OCI-LY3 (cell line): ENCODE measurements at regions not wholly inside any gene's neighbourhood (a gene's known extent, or its start where the extent isn't known, plus 50 kb on each side); places are given as distances from the start of the nearest gene placed in this dataset.

Experiments
- H2AFZ ChIP-seq: fragments of 200-600, 300-600 bp; shearing (Covaris generic); 2 replicates; pipeline ENCODE4 v1.6.0; 2014; ENCODE audit warnings: antibody characterized with exemption, low read depth, low read length
- H3K27ac ChIP-seq: fragments of 200-600, 300-600 bp; sonication (generic); 2 replicates; pipeline ENCODE4 v1.5.1; 2014; ENCODE audit warnings: mild to moderate bottlenecking, low read length, moderate library complexity, mixed read lengths
- H3K27me3 ChIP-seq: fragments of 200-600, 300-600 bp; sonication (generic); 2 replicates; pipeline ENCODE4 v1.6.1; 2014; ENCODE audit warnings: low read depth, low read length, mixed read lengths
- H3K36me3 ChIP-seq: fragments of 200-600, 300-600 bp; sonication (generic); replicated peaks from 2 replicates; pipeline ENCODE3; 2014; ENCODE audit warnings: low read depth, low read length, mixed read lengths
- H3K4me1 ChIP-seq: fragments of 300-600, 200-600 bp; sonication (generic); 2 replicates; pipeline ENCODE4 v1.6.1; 2014; ENCODE audit warnings: low read length, mixed read lengths
- H3K4me2 ChIP-seq: fragments of 200-600, 300-600 bp; sonication (generic); 2 replicates; pipeline ENCODE4 v1.6.1; 2014; ENCODE audit warnings: low read length, mixed read lengths
- H3K4me3 ChIP-seq: fragments of 300-600, 200-600 bp; sonication (generic); 2 replicates; pipeline ENCODE4 v1.5.1; 2014; ENCODE audit warnings: antibody characterized with exemption, mild to moderate bottlenecking, low read length, moderate library complexity
- H3K79me2 ChIP-seq: fragments of 300-600, 200-600 bp; shearing (Covaris generic); 2 replicates; pipeline ENCODE4 v1.6.1; 2014; ENCODE audit warnings: mild to moderate bottlenecking, low read length, mixed read lengths
- H3K9ac ChIP-seq: fragments of 300-600, 200-600 bp; shearing (Covaris generic); 2 replicates; pipeline ENCODE4 v1.6.0; 2014; ENCODE audit warnings: mild to moderate bottlenecking, low read length, moderate library complexity
- H3K9me3 ChIP-seq: fragments of 200-600, 300-600 bp; shearing (Covaris generic); 2 replicates; pipeline ENCODE4 v1.6.1; 2014; ENCODE audit warnings: low read length, mixed read lengths; ENCODE audit not compliant: insufficient read depth
- H4K20me1 ChIP-seq: fragments of 200-600, 300-600 bp; sonication (generic); 2 replicates; pipeline ENCODE4 v1.6.1; 2016; ENCODE audit warnings: low read length, mixed read lengths; ENCODE audit not compliant: insufficient read depth
- EZH2phosphoT487 ChIP-seq: fragments of 200-600 bp; shearing (Covaris generic); IDR thresholded peaks from 2 replicates; pipeline ENCODE4 v1.6.1; 2018; ENCODE audit warnings: antibody characterized with exemption, mixed run types, low read depth
- TF ChIP-seq, protein P1 (sequence below): fragments of 200-600, 300-600 bp; sonication (generic); IDR thresholded peaks from 2 replicates; pipeline ENCODE4 v1.5.1; 2014; ENCODE audit warnings: antibody characterized with exemption, low read length, low read depth

DNA sequence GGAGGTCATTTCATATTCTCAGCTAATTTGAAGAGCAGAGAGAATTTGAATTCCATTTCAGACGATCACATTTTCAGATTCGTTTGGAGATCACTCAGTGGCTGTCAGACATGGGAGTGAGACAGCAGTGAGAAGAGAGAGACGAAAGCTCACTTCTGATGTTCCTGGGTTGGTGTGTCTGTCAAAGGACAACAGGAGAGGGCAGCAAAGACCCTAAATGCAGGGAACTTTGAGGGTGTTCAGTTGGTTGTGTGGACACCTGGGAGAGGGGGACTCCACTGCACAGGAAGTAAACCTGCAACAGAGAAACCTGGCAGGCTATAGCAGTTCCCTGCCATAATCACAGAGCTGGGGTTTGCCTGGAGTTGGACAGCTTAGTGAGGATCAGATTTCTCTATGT is 675.1 kb downstream of the SQOR start:
- TF ChIP-seq, protein P1, sequence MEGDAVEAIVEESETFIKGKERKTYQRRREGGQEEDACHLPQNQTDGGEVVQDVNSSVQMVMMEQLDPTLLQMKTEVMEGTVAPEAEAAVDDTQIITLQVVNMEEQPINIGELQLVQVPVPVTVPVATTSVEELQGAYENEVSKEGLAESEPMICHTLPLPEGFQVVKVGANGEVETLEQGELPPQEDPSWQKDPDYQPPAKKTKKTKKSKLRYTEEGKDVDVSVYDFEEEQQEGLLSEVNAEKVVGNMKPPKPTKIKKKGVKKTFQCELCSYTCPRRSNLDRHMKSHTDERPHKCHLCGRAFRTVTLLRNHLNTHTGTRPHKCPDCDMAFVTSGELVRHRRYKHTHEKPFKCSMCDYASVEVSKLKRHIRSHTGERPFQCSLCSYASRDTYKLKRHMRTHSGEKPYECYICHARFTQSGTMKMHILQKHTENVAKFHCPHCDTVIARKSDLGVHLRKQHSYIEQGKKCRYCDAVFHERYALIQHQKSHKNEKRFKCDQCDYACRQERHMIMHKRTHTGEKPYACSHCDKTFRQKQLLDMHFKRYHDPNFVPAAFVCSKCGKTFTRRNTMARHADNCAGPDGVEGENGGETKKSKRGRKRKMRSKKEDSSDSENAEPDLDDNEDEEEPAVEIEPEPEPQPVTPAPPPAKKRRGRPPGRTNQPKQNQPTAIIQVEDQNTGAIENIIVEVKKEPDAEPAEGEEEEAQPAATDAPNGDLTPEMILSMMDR = no peak
- TF ChIP-seq EZH2phosphoT487 = no peak
- no peak overlapping the region for H3K27ac ChIP-seq
- H3K9me3 ChIP-seq = no peaks in the 10 kb centered on the region
- H3K4me3 ChIP-seq = no peak overlapping the region
- H3K79me2 ChIP-seq = no peaks in the 10 kb centered on the region
- H2AFZ ChIP-seq = no peak overlapping the region
- H3K27me3 ChIP-seq = peaks cover 17% of the 10 kb centered on the region
- no peaks in the 10 kb centered on the region for H3K36me3 ChIP-seq
- no peaks in the 10 kb centered on the region for H4K20me1 ChIP-seq
- no peaks in the 10 kb centered on the region for H3K4me1 ChIP-seq
- H3K4me2 ChIP-seq = no peak overlapping the region
- no peak overlapping the region for H3K9ac ChIP-seq

GRCh38 chr15:46312133-46312740 is 677.4 kb downstream of the SQOR start:
- no peaks in the 10 kb centered on the region for H4K20me1 ChIP-seq
- no peaks in the 10 kb centered on the region for H3K4me1 ChIP-seq
- H3K27me3 ChIP-seq = peaks cover 17% of the 10 kb centered on the region
- H3K4me2 ChIP-seq = no peak overlapping the region
- TF ChIP-seq, protein P1 = peak; percentile 82
- TF ChIP-seq EZH2phosphoT487 = no peak
- H3K36me3 ChIP-seq = no peaks in the 10 kb centered on the region
- H3K79me2 ChIP-seq = no peaks in the 10 kb centered on the region
- no peak overlapping the region for H3K27ac ChIP-seq
- no peak overlapping the region for H3K9ac ChIP-seq
- no peak overlapping the region for H3K4me3 ChIP-seq
- no peak overlapping the region for H2AFZ ChIP-seq
- no peaks in the 10 kb centered on the region for H3K9me3 ChIP-seq

- H3K4me3 ChIP-seq = no peak overlapping the region
- H3K27ac ChIP-seq = no peak overlapping the region
- H3K79me2 ChIP-seq = no peaks in the 10 kb centered on the region
- H3K9ac ChIP-seq = no peak overlapping the region
- no peak overlapping the region for H2AFZ ChIP-seq
- no peaks in the 10 kb centered on the region for H3K4me1 ChIP-seq
- H3K36me3 ChIP-seq = no peaks in the 10 kb centered on the region
- no peak overlapping the region for H3K4me2 ChIP-seq
- no peaks in the 10 kb centered on the region for H3K9me3 ChIP-seq
- no peaks in the 10 kb centered on the region for H4K20me1 ChIP-seq
- H3K27me3 ChIP-seq = peaks cover 4% of the 10 kb centered on the region
- no peak for TF ChIP-seq EZH2phosphoT487
- TF ChIP-seq, protein P1 = no peak
Observed at GRCh38 chr15:46315434-46315833, 680.6 kb downstream of the SQOR start.

GRCh38 chr15:46316024-46316423 is 681.2 kb downstream of the SQOR start:
- Histone ChIP-seq H3K79me2 (no peaks in the 10 kb centered on the region), H3K27ac (no peak overlapping the region), H3K36me3 (no peaks in the 10 kb centered on the region), H3K9ac (no peak overlapping the region), H3K4me1 (no peaks in the 10 kb centered on the region), H3K27me3 (no peaks in the 10 kb centered on the region), H4K20me1 (no peaks in the 10 kb centered on the region), H2AFZ (no peak overlapping the region), H3K4me2 (no peak overlapping the region), H3K9me3 (no peaks in the 10 kb centered on the region), H3K4me3 (no peak overlapping the region)
- TF ChIP-seq, protein P1 = no peak
- no peak for TF ChIP-seq EZH2phosphoT487
